ENCODE measurements at regions not wholly inside any gene's neighbourhood (a gene's known extent, or its start where the extent isn't known, plus 50 kb on each side); places are given as distances from the start of the nearest gene placed in this dataset.

DNA sequence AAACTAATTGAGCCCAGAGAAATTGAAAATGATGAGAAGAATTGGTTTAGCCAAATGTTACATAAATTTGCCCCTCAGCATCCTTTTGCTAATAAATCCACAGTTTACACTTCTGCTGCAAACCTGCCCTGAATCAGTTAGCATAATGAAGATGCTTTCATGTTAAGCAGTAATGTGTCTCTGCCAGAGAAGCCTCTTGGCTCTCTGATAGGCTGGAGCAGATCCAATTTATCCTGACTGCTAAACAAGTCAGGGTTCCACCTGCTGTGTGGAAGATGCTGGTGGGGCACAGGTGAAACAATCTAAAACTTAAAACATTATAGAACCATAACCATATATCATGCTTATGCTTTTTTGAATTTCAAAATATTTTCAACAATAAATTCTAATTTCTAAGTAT lies 946.8 kb downstream of the OTOL1 start:
- H3K27me3 ChIP-seq = no peaks in the 10 kb centered on the region
- TF ChIP-seq POLR2AphosphoS5 (IDR thresholded peaks at IDR 0.05) (no peak), POLR2A (IDR thresholded peaks at IDR 0.05) (no peak), EP300 (IDR thresholded peaks at IDR 0.05) (no peak)
- TF ChIP-seq, protein P1, sequence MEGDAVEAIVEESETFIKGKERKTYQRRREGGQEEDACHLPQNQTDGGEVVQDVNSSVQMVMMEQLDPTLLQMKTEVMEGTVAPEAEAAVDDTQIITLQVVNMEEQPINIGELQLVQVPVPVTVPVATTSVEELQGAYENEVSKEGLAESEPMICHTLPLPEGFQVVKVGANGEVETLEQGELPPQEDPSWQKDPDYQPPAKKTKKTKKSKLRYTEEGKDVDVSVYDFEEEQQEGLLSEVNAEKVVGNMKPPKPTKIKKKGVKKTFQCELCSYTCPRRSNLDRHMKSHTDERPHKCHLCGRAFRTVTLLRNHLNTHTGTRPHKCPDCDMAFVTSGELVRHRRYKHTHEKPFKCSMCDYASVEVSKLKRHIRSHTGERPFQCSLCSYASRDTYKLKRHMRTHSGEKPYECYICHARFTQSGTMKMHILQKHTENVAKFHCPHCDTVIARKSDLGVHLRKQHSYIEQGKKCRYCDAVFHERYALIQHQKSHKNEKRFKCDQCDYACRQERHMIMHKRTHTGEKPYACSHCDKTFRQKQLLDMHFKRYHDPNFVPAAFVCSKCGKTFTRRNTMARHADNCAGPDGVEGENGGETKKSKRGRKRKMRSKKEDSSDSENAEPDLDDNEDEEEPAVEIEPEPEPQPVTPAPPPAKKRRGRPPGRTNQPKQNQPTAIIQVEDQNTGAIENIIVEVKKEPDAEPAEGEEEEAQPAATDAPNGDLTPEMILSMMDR (IDR thresholded peaks at IDR 0.05) = no peak
- H3K27ac ChIP-seq = no peak overlapping the region
- no peak overlapping the region for H3K4me3 ChIP-seq
- no peaks in the 10 kb centered on the region for H3K4me1 ChIP-seq
- DNase-seq = no peak
- intact Hi-C loops (cut with DNase I; ENCODE audit: low total_unique reads) = no loop called here
- H3K36me3 ChIP-seq = no peaks in the 10 kb centered on the region
- peaks cover 0 to 6% (median 0%) of the 10 kb centered on the region in 4 donors for H3K9me3 ChIP-seq

DNA sequence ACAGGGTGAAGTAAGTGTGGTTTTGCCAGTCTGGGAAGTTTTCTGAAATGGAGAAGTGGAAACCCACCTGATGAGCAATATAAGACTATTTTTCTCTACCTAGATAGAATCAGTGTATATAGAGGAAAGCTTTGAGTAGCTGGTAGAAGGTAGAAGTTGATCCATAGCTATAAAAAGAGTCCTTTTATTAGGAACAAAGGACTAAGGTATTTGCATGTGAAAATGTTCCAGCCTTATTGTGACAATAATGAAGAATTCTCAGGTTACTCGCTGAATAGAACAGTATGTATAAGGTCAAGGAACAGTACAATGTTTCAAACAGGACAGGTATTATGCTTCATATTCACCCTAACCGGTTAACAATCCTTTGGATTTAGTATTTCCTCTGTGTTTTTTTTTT lies 972.2 kb downstream of the OTOL1 start:
- Histone ChIP-seq H3K27ac (no peak overlapping the region), H3K9me3 (no peaks in the 10 kb centered on the region), H3K36me3 (no peaks in the 10 kb centered on the region), H3K4me1 (no peaks in the 10 kb centered on the region), H3K27me3 (no peaks in the 10 kb centered on the region), H3K4me3 (no peak overlapping the region)
- 83 to 92% (median 86%) methylated on average over 2 of the region's 2 CpGs for WGBS, 5 donors
- no peak for TF ChIP-seq EP300 (IDR thresholded peaks at IDR 0.05)
- TF ChIP-seq POLR2A (IDR thresholded peaks at IDR 0.05) = no peak
- TF ChIP-seq, protein P1 (IDR thresholded peaks at IDR 0.05) = no peak
- TF ChIP-seq POLR2AphosphoS5 (IDR thresholded peaks at IDR 0.05) = no peak
- DNase-seq = no peak
- intact Hi-C loops (cut with DNase I; ENCODE audit: low total_unique reads) = no loop called here

DNA sequence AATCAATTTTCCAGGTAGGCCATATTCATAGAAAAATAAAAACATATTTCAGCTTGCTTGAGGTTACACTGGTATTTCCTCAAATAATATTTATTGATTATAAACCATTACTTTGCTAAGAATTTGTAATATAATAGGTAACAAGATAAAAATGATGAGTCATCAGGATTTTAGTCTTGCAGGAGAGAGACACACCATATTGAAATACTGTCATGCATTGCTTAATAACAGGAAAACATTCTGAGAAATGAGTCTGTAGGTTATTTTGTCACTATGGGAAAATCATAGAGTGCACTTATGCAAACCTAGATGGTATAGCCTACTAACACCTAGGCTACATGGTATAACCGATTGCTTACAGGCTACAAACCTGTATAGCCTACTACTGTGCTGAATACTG lies 990.5 kb downstream of the OTOL1 start:
- Histone ChIP-seq H3K27ac (no peak overlapping the region), H3K27me3 (no peaks in the 10 kb centered on the region), H3K36me3 (no peaks in the 10 kb centered on the region), H3K4me1 (no peaks in the 10 kb centered on the region), H3K4me3 (no peak overlapping the region), H3K9me3 (peaks cover 0 to 5% (median 4%) of the 10 kb centered on the region in 4 donors)
- TF ChIP-seq EP300 (IDR thresholded peaks at IDR 0.05) (no peak), POLR2AphosphoS5 (IDR thresholded peaks at IDR 0.05) (no peak), POLR2A (IDR thresholded peaks at IDR 0.05) (no peak)
- TF ChIP-seq, protein P1 (IDR thresholded peaks at IDR 0.05) = no peak
- WGBS, 5 donors = 86 to 98% (median 93%) methylated on average over 1 of the region's 1 CpG
- intact Hi-C loops (cut with DNase I; ENCODE audit: low total_unique reads) = no loop called here
- DNase-seq = no peak

DNA sequence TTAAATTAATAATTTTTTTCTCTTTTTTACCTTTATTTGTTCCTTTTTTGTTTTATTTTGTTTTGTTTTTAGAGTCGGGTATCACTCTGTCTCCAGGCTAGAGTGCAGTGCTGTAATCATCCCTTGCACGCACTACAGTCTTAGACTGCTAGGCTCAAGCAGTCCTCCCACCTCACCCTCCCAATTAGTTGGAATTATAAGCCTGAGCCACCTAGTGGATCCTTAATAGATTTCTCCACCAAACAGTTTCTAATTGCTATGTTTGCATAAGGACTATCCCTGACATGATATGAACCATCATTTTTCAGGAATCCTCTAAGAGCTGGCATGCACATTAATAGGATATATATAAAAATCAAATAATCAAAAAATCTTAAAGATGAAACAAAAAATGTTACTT lies 993.2 kb downstream of the OTOL1 start:
- WGBS, 5 donors = 58 to 96% (median 90%) methylated on average over 2 of the region's 2 CpGs
- H3K4me3 ChIP-seq = no peak overlapping the region
- H3K27ac ChIP-seq = no peak overlapping the region
- TF ChIP-seq POLR2AphosphoS5 (IDR thresholded peaks at IDR 0.05) (no peak), EP300 (IDR thresholded peaks at IDR 0.05) (no peak), POLR2A (IDR thresholded peaks at IDR 0.05) (no peak)
- TF ChIP-seq, protein P1 (IDR thresholded peaks at IDR 0.05) = no peak
- H3K9me3 ChIP-seq = peaks cover 0 to 5% (median 2%) of the 10 kb centered on the region in 4 donors
- H3K4me1 ChIP-seq = no peaks in the 10 kb centered on the region
- intact Hi-C loops (cut with DNase I; ENCODE audit: low total_unique reads) = no loop called here
- H3K27me3 ChIP-seq = no peaks in the 10 kb centered on the region
- DNase-seq = no peak
- no peaks in the 10 kb centered on the region for H3K36me3 ChIP-seq
